ENCODE measurements at regions not wholly inside any gene's neighbourhood (a gene's known extent, or its start where the extent isn't known, plus 50 kb on each side); places are given as distances from the start of the nearest gene placed in this dataset.
"Not testable (repeated sequence)": the region's sequence is repeated elsewhere in the genome, so short reads cannot be mapped to it uniquely, and the experiment has no call there.

GRCh38 chr6:14501240-14501639 is 383.7 kb downstream of the CD83 start:
- DNase-seq = no peak

- DNase-seq = no peak
These were observed 384.3 kb downstream of the CD83 start for GRCh38 chr6:14501914-14502313.

GRCh38 chr6:14502551-14502950 is 385.0 kb downstream of the CD83 start:
- no peak for DNase-seq

GRCh38 chr6:14505401-14505800 is 387.8 kb downstream of the CD83 start:
- no peak for DNase-seq

- DNase-seq = no peak
These were observed 389.2 kb downstream of the CD83 start for GRCh38 chr6:14506656-14507246.

- no peak for DNase-seq
These were observed 391.5 kb downstream of the CD83 start for GRCh38 chr6:14509120-14509519.

- no peak for DNase-seq
These were observed 392.5 kb downstream of the CD83 start for GRCh38 chr6:14510038-14510437.

GRCh38 chr6:14511061-14511586 is 393.6 kb downstream of the CD83 start:
- no peak for DNase-seq

GRCh38 chr6:14512246-14512645 is 394.7 kb downstream of the CD83 start:
- no peak for DNase-seq

- no peak for DNase-seq
These were observed 396.2 kb downstream of the CD83 start for GRCh38 chr6:14513496-14514393.

GRCh38 chr6:14516956-14517355 is 399.4 kb downstream of the CD83 start:
- no peak for DNase-seq

- no peak for DNase-seq
These were observed 400.0 kb downstream of the CD83 start for GRCh38 chr6:14517516-14518105.

- DNase-seq = no peak
These were observed 401.1 kb downstream of the CD83 start for GRCh38 chr6:14518515-14519217.

GRCh38 chr6:14520029-14520428 is 402.5 kb downstream of the CD83 start:
- no peak for DNase-seq

GRCh38 chr6:14520536-14520935 is 403.0 kb downstream of the CD83 start:
- DNase-seq = no peak

GRCh38 chr6:14521141-14521540 is 403.6 kb downstream of the CD83 start:
- no peak for DNase-seq

- not testable (repeated sequence) for DNase-seq
These were observed 404.3 kb downstream of the CD83 start for GRCh38 chr6:14521861-14522260.

GRCh38 chr6:14524319-14524718 is 406.7 kb downstream of the CD83 start:
- no peak for DNase-seq

- no peak for DNase-seq
These were observed 412.8 kb downstream of the CD83 start for GRCh38 chr6:14530385-14530784.

- no peak for DNase-seq
These were observed 415.9 kb downstream of the CD83 start for GRCh38 chr6:14533446-14533845.

- no peak for DNase-seq
These were observed 419.5 kb downstream of the CD83 start for GRCh38 chr6:14537030-14537429.

- no peak for DNase-seq
These were observed 422.7 kb downstream of the CD83 start for GRCh38 chr6:14540276-14540675.

Data from amniotic stem cell (primary cell).